ENCODE measurements at regions not wholly inside any gene's neighbourhood (a gene's known extent, or its start where the extent isn't known, plus 50 kb on each side); places are given as distances from the start of the nearest gene placed in this dataset.

DNA sequence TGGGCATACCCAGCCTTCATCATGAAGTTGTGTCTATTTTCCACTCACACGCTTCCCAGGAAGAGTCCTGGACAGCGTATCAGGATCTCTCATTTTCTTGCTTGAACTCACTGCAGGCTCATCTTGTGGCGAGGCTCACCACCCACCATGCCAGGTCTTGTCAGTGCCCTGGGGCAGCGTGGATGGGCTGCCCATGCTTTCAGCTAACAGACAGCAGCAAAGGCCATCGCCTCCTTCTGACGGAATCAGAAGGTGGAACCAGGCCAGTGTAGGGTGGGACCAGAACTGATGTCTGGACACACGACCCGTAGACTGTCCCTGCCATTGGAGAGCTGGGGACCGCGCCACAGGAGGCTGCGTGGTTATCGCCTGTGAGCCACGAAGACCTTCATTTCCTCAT, 169.4 kb downstream of the FOXL1 start:
- DNase-seq: no peak

DNA sequence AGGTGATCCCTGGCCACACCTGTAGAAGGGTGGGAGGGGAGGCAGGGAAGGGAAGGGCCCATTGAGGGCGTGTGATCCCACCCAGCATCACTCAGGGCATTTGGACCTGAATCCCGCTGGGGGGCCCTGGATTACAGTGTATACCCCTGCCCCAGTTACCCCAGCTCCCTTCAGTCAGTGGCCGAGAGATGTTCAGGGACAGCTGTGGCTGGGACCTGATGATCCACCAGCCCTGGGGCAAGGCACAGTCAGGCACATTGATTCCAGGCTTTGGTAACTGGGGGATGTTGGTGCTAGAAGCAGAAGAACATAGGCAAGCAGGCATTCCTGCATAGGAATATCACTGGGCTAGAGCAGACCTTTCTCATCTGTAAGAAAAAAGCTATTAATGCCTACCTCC, 170.3 kb downstream of the FOXL1 start:
- no peak for DNase-seq

DNA sequence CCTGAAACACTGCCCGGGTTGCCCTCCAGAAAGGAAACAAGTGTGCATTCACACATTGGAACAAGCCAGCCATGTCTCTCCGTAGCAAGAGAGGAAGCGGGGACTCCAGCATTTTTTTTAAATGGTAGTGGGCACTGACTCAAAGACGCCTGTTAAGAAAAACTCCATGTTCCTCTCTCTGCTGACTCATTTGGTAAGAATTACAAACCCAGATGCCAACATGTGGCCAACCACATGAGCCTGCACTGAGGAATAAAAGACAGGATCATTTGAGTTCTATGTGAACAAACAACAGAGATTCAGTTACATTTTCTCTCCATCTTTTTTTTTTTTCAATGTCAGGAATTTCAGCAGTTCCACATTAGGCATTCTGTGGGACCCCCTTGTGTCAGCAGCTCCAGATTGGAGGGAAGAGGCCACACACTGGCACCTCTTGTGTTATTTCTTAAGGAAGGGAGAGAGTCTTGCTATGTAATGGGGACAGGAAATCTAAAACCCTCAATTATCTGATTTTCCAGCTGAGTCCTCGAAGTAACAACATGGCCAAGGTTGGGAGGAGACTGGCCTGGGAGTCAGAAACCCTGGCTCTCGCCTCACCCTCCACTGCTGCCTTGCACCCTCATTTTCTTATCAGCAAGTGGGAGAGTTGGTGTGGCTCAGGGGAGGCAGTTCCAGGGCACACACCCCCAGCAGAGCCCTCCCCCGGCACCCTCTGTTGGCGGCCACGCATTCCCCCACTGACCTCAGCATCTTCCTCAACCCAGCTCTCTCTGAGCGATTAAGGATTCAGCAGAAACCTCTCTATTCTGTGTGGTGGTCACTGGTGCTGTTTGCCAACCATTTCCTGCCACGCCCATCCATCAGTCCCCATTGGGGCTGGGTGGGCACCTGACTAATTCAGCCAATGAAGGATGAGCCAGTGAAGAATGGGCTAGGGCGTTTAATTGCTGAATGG, 173.0 kb downstream of the FOXL1 start:
- DNase-seq: no peak

DNA sequence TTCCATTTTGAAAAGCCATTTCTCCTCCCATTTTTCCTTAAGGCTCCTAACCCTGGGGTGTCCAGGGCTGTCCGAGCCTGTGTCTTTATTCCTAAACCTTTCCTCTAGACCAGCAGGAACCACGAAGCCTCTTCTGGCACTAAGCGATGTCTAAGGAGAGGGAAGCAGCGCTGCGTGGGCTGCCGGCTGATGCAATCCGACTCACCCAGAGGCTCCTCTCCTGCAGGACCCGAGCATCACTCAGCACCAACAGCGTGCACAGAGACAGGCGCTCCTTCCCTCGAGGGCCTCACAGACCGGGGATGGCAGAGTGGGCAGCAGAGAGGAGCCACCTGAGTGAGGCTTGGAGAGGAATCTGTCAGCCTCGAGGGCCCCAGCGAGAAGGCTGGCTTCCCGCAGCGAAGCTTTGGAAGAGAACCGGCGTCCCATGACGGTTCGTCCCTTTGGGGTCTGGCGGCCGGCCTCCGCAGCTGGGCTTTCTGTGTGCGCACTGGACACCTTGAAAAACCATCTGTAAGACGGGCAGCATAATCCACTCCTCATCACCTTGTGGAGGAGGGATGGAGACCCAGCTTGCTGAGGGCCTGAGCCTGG, 174.3 kb downstream of the FOXL1 start:
- DNase-seq: no peak

DNA sequence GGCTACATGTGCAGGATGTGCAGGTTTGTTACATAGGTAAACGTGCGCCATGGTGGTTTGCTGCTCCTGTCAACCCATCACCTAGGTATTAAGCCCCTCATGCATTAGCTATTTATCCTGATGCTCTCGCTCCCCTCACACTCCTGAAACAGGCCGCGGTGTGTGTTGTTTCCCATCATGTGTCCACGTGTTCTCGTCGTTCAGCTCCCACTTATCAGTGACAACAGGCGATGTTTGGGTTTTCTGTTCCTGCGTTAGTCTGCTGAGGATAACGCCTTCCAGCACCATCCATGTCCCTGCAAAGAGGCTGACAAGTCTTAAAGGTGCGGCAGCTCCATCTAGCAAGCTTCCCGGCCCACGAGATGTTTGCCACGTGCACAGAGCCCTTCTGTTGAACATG, 175.1 kb downstream of the FOXL1 start:
- no peak for DNase-seq

DNA sequence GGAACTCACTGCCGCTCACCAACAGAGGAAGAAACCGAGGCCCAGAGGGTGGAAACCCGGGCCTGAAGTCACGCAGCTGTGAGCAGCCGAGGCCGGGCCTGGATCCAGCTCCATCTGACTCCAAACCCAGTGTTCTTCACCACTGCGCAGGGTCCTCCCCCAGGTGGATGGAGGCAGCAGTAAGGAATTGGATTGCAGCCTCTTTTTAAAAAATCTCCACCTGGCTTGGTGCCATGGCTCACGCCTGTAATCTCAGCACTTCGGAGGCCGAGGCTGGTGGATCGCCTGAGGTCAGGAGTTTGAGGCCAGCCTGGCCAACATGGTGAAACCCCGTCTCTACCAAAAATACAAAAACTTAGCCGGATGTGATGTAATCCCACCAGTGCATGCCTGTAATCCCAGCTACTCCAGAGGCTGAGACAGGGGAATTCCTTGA, 177.2 kb downstream of the FOXL1 start:
- no peak for DNase-seq

DNA sequence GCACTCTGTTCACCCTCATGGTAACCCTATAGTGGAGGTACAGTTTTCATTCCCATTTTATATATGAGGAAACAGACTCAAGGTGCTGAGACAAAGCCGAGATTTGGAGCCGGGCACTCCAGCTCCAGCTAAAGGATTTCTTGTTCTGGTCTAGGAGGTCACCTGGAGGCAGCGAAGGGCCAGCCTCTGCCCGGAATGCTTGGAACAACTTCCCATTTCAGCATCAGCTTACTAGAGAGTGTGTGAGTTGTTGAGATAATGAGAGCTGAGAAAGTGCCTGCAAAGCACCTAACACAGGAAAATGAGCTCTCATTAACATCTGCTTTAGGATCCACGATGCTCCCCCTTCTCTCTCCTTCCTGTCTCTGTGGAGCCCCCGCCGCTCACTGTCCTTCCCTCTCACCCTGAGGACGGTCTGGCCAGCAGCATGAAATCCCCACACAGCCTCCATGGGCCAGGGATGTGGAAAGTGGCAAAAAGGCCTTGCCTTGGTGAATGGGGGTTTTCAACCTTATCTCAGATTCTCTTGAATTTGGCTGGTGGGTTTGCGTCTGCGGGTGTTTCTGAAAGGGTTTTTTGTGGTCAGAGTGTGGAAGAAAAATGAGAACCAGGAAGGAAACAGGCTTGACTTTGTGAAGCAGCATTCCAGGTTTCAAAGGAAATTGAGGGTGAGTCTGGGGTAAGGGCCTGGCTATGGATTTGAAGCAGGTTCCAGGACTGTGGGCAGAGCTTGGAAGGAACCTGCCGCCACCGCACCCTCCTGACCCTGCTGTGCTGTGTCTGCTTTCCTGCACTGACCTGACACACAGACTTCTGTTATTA, 178.7 kb downstream of the FOXL1 start:
- DNase-seq: no peak

DNA sequence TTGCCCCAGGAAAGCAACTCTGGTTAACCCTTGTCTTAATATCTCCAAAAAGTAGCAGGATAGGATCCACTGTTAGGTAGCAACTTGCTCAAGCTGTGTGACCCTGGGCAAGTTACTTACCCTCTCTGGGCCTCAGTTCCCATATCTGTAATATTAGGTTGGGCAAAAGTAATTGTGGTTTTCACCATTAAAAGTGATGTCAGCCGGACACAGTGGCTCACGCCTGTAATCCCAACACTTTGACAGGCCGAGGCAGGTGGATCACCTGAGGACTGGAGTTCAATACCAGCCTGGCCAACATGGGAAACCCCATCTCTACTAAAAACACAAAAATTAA, 179.3 kb downstream of the FOXL1 start:
- no peak for DNase-seq

DNA sequence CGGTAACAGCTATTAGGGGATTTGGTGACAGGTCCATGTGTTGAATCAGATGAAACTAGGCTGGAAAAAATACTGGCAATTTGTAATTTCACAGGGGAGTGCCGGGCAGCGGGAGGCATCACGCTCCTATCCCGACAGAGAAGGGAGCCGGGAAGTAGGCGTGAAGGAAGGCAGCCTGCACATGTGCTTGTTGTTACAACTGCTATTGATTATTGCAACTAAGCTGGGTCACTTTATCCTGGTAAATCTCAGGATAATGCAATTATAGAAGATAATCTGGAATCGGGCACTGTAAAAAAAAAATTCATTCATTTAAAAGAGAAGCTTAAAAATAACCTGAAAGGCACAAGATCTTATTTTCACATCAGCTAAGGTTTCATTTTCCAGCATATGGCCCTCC, 180.6 kb downstream of the FOXL1 start:
- no peak for DNase-seq

DNA sequence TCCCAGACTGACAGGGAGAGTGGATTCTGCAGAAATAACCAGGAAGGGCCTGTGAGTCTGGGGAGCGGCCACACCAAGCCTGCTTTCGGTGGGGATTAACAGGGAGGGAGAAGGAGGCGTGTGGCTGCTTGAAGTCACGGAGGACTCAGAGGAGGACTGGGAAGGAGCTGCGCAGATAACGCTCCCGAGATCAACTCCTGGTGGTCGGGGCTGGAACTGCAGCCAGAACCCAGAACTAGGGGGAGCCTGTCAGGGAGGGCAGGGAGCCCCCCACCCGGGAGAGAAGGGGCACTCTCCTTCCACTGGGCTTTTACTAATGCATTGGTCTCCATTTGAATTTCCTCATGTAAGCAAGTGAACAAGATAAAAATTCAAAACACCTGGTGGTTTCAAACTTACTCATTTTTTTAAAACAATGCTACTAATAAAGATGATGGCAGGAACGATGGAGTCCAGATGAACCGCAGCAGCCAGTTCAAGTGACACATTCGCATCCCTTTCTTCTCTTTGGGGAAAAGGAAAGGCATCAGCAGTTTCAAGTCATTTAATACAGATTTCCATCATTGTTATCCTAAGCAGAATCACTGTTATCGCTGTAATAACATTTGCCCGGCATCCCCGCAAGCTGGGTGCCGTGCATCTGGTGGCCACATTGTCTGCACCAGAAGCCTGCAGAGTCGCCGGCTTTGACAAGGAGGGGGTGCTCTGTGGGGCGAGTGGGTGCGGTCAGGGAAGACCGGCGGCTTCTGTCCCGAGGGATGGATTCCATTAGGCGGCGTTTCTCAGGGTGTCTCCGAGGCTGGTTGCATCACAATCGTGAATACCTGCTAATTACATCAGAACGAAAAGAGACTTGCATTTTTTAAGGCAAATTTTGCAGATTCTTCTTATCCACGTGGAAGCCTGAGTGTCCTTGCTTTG, 183.0 kb downstream of the FOXL1 start:
- DNase-seq: peak; percentile 73

DNA sequence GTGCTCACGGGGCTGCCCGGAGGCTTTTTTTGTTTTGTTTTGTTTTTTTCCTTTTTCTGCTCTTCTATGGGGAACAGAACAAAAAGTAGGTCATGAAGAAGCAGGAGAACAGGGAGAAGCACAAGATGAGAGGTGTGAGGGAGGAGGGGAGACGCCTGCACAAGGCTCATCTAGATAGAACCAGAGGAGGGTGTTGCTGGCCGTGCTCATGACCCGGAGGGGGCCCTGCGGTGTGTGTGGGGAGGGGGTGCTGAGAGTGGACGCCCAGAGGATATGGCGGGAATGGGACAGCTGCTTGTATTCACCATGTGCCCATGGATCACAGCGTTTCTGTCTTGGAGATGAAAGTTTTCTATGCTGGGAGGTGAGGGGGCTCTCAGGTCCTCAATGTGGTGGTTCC, 183.7 kb downstream of the FOXL1 start:
- no peak for DNase-seq

DNA sequence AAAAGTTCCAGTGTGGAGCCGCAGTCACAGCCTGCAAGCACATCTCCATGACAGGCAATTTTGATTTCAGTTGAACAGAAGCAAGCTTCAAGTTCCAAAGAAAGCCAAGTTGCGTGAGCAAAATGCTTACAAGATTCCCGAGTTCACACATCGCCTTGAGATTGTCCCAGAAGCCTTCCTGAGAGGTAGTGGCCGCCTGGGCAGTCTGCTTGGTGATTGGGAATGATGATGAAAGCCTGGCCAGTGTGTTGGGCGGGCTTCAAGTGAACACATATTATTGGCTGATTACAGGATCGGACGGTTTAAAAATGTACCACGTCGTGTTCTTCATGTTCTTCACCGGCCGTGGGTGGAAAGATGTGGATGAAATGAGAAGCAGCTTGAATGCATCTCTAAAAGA, 185.5 kb downstream of the FOXL1 start:
- DNase-seq: no peak

DNA sequence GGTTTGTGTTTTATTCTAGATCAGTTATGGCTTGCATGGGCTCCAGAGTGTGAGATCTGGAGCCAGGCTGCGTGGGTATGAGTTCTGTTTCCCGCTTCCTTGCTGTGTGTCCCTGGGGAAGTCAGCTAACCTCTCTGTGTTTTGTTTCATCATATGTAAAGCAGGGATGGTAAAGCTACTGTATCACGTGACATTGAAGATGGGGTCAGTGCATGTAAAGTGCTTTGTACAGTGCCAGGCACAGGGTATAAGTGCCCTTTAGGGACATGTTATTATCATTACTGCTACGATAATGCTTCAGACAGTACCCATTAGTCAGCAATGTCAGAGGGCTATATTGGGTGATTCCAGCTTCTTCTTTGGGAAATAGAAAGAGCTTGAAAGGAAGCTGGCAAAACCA, 186.2 kb downstream of the FOXL1 start:
- no peak for DNase-seq

DNA sequence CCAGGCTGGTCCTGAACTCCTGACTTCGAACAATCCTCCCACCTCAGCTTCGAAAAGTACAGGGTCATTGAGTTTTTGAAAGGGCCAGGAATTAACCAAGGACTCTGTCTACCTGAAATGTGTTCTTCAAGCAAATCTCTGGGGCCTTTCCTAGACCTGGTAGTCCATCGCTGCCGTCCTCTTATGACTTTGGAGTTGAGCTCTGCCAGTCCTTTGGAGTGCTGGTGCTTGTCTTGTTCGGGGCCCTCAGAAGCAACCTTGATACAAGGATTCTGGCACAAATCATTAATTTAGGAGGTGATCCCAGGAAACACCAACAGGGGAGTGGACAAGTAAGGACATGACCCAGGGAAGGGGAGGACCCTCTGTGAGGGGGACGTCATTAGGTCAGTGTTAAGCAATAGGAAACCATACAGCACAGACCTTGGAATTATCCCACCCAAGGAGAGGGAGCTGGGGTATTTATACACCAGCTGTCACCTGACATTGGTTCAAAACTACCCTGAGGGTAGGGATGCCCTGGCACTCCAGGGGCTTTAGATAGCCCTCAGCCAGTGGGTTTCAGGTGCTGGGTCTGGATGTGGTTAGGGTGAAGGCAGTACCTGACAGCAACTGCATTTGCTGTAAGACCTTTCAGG, 187.2 kb downstream of the FOXL1 start:
- no peak for DNase-seq

DNA sequence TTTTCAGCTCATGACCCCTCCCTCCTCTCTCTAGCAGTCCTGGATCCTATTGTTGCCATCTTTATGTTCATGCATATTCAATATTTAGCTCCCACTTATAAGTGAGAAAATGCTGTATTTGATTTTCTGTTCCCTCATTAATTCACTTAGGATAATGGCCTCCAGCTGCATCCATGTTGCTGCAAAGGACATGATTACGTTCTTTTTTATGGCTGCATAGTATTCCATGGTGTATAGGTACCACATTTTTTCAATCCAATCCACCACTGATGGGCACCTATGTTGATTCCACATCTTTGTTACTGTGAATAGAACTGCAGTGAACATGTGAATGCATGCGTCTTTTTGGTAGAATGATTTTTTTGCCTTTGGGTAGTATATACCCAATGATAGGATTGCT, 188.4 kb downstream of the FOXL1 start:
- no peak for DNase-seq

DNA sequence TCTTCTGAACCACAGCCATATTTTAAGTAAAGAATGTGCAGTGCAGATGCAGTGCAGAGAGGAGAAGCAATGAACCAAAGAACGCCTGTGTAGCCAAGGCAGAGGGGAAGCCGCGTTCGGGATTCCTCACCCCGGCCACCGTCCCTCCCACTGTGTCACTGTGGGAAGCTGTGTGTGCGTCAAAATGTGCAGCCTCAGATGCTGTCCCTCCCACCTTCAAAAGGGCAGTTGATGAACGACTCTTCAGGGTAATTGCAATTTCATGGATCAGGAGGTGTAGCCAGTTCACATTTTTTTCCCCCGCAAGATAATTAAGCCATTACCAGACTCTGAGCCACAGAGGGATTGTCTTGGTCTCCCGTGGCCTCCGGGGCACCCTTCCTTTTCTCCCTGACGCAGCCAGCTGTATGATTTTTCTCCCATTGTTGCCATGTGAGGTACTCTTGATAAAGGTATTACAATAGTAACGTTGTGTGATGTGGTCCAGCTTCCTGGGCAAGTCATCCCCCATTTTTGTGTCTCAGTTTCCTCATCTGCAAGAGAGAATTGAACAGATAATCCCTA, 190.0 kb downstream of the FOXL1 start:
- no peak for DNase-seq

DNA sequence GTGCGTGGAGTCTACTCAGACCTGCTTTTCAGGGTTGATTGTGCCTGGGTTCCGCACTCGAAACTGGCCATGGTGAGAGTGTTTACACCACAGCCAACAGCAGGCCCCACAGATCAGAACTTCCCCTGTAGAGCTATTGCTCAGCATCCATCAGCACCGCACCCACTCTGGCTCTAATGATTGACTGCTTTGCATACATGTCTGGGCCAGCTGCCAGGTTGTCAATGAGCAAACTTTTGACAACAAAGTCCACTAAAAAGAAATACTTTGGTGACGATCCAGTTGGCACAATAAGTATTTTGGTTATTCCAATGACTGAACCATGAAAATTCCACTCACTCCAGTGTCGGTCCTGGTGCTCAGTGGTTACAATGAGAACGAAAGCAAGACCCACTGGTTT, 190.7 kb downstream of the FOXL1 start:
- no peak for DNase-seq

DNA sequence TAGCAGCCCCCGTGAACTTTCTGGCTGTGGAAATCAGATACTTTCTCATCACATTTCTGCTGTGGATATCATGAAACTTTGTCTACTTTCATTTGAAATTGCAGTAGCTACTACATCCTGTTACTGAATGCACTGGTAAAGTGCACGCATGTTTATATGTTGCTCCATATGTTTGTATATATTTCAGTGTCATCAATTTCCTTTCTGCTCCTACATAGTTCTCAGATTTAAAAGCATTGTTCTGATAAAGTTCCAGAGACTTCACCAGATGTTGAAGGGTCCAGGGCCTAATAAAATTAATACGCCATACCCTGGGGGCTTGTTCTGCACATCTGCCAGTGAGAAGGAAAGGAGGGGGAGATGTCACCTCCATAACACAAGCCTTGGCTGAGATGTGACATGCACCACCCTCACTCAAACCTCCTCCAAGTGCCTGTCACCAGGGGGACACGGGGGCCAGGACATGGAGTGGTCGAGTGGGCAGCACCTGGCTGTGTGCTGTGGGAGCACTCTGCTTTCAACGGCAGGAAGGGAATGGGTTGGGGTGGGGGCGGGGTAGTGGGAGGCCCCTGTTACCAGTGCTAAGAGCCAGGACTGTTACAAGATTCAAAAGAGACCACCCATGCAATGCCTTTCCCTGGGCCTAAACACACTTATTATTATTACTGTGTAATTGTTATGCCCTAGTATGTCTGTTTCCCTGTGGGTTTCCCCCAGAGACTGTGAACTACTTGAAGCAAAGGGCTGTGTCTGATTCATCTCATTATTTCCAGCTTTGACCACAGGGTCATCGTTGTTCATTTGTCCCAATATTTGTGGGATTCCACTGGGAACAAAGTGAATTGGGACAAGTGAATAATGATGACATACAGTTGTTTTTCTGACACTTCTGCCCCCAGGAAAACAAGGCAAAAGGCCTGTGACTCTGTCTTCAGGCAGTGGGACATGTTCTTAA, 193.4 kb downstream of the FOXL1 start:
- no peak for DNase-seq

DNA sequence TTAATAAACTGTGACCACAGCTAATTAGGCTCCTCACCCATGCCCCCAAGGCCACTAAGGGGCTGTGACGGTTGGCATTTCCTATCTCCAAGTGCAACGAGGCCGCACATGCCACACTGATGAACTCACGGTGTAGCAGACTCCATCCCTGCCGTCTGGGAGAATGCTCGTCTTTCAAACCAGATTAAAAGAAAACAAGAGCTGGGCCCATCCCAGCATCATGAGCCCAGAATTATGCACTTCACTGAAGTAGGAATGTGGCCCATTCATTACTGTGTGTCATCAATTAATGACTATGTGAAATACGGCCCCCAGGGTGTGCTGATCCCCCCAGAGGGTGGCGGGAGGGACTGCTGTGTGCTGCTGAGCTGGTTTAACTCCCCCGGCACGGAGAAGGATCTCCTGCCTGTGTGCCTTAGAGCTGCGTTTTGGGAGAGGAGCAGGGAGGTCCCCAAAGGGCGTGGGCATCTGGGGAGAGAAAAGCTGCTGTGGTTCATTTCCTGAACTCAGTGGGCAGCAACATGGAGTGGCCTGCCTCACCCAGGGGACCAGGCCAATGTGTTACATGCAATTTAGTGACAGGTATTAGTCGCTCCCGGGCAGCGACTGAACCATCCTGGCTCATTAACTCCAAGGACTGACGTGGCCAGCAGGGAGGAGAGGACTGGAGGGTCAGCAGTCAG, 194.5 kb downstream of the FOXL1 start:
- DNase-seq: peak; percentile 80

DNA sequence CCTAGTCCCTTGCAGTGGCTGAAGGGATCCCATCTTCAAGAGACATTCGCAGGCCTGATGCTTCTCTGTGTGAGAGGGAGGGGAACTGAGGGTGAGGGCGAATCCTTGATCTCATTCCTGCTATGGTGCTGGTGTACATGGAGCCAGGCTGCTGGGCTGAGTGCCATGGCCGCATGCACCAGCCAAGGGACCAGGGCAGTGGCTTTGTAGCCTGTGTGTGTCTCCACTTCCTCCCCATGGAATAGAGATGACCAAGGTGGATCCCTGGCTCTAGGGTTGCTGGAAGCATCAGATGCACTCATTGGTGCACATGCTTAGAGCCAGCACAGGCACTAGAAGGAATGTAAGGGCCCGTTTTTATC, 195.0 kb downstream of the FOXL1 start:
- no peak for DNase-seq
